Choroid plexus epithelial cell (primary cell): ENCODE measurements at regions not wholly inside any gene's neighbourhood (a gene's known extent, or its start where the extent isn't known, plus 50 kb on each side); places are given as distances from the start of the nearest gene placed in this dataset.
"Not testable (repeated sequence)": the region's sequence is repeated elsewhere in the genome, so short reads cannot be mapped to it uniquely, and the experiment has no call there.

ENCODE experiments used
- DNase-seq: peaks from one replicate; pipeline ENCODE4 v3.0.0-alpha.2; 2010; ENCODE audit warnings: low read depth
- H3K4me3 ChIP-seq: 2 replicates; pipeline ENCODE4 v1.5.1; 2011; ENCODE audit warnings: low read depth, mild to moderate bottlenecking, control low read depth, low read length, moderate library complexity
- CTCF ChIP-seq: conservative IDR thresholded peaks from 2 replicates; pipeline ENCODE4 v1.5.1; 2011; ENCODE audit warnings: low read depth, mild to moderate bottlenecking, control low read depth, inconsistent platforms, low read length, moderate library complexity

- DNase-seq = no peak
- TF ChIP-seq CTCF = no peak
- no peak overlapping the region for H3K4me3 ChIP-seq
Observed at GRCh38 chr20:55329108-55329507, 676.2 kb downstream of the CBLN4 start.

- no peak for TF ChIP-seq CTCF
- DNase-seq = no peak
- no peak overlapping the region for H3K4me3 ChIP-seq
Observed at GRCh38 chr20:55322745-55323144, 682.6 kb downstream of the CBLN4 start.

- no peak overlapping the region for H3K4me3 ChIP-seq
- no peak for TF ChIP-seq CTCF
- no peak for DNase-seq
Observed at GRCh38 chr20:55316753-55317152, 688.6 kb downstream of the CBLN4 start.

- H3K4me3 ChIP-seq, DNase-seq: not testable (repeated sequence)
Observed at GRCh38 chr20:55310844-55311243, 694.5 kb downstream of the CBLN4 start.

GRCh38 chr20:55291261-55291660, 714.1 kb downstream of the CBLN4 start:
- no peak for TF ChIP-seq CTCF
- no peak overlapping the region for H3K4me3 ChIP-seq
- DNase-seq = no peak

GRCh38 chr20:55283889-55284288, 721.4 kb downstream of the CBLN4 start:
- no peak overlapping the region for H3K4me3 ChIP-seq
- TF ChIP-seq CTCF = no peak
- no peak for DNase-seq

- H3K4me3 ChIP-seq = no peak overlapping the region
- TF ChIP-seq CTCF = no peak
- DNase-seq = no peak
Observed at GRCh38 chr20:55273149-55273548, 732.2 kb downstream of the CBLN4 start.

GRCh38 chr20:55271371-55271770, 733.9 kb downstream of the CBLN4 start:
- TF ChIP-seq CTCF = no peak
- no peak for DNase-seq
- H3K4me3 ChIP-seq = no peak overlapping the region
